ENCODE measurements at regions not wholly inside any gene's neighbourhood (a gene's known extent, or its start where the extent isn't known, plus 50 kb on each side); places are given as distances from the start of the nearest gene placed in this dataset.
A peak's percentile ranks its signal among the peaks of the same experiment; 100 is the strongest.

DNA sequence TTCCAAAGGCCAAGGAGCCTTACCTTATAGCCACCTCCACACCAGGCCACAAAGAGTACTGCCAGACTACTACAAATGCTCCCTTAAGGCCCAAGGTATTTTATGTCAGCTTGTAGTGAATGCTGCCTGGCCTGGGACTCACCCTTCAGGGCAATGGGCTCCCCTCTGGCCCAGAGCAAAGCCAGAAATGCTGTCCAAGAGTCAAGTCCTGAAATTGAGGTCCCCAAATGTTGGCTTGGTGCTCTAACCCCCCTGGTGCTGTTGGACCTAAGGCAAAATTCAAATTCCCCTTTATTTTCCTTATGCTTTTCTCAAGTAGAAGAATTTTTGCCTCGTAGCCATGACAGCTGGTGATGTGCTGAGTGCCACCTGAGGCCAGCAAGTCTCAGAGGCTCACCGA is 1354.3 kb upstream of the DIAPH2 start:
- Histone ChIP-seq H3K27ac (ENCODE audit: low read length) (no peak overlapping the region), H3K9ac (ENCODE audit: low read length) (no peak overlapping the region), H3K79me2 (ENCODE audit: low read length) (no peaks in the 10 kb centered on the region), H2AFZ (ENCODE audit: low read length) (no peak overlapping the region), H3K4me3 (ENCODE audit: low read length) (no peak overlapping the region), H3K9me2 (replicated peaks; ENCODE audit: low read length) (no peaks in the 10 kb centered on the region), H3F3A (ENCODE audit: low read length, unreplicated experiment) (no peaks in the 10 kb centered on the region), H3K9me3 (ENCODE audit: low read length) (no peaks in the 10 kb centered on the region), H4K20me1 (ENCODE audit: low read length) (no peaks in the 10 kb centered on the region), H3K4me1 (ENCODE audit: insufficient read depth, low read length) (no peaks in the 10 kb centered on the region), H3K27me3 (ENCODE audit: low read length) (no peaks in the 10 kb centered on the region), H3K36me3 (ENCODE audit: low read depth, low read length) (no peaks in the 10 kb centered on the region), H3K4me2 (ENCODE audit: low read length) (no peak overlapping the region)
- DNase-seq (no peak), ATAC-seq (no peak)
- ChIA-PET CTCF (no interaction called here), POLR2A (ENCODE audit: unreplicated experiment) (no interaction called here)
- intact Hi-C loops (cut with micrococcal nuclease): no loop called here
- BruUV-seq (replicated peaks): no TSS peak
- TF ChIP-seq, protein P1, sequence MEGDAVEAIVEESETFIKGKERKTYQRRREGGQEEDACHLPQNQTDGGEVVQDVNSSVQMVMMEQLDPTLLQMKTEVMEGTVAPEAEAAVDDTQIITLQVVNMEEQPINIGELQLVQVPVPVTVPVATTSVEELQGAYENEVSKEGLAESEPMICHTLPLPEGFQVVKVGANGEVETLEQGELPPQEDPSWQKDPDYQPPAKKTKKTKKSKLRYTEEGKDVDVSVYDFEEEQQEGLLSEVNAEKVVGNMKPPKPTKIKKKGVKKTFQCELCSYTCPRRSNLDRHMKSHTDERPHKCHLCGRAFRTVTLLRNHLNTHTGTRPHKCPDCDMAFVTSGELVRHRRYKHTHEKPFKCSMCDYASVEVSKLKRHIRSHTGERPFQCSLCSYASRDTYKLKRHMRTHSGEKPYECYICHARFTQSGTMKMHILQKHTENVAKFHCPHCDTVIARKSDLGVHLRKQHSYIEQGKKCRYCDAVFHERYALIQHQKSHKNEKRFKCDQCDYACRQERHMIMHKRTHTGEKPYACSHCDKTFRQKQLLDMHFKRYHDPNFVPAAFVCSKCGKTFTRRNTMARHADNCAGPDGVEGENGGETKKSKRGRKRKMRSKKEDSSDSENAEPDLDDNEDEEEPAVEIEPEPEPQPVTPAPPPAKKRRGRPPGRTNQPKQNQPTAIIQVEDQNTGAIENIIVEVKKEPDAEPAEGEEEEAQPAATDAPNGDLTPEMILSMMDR (conservative IDR thresholded peaks at IDR 0.05; ENCODE audit: low read depth, low read length): no peak
- TF ChIP-seq EZH2 (IDR thresholded peaks at IDR 0.05; ENCODE audit: low read length, unreplicated experiment) (no peak), EZH2phosphoT487 (IDR thresholded peaks at IDR 0.05; ENCODE audit: borderline replicate concordance, low read length) (no peak)

DNA sequence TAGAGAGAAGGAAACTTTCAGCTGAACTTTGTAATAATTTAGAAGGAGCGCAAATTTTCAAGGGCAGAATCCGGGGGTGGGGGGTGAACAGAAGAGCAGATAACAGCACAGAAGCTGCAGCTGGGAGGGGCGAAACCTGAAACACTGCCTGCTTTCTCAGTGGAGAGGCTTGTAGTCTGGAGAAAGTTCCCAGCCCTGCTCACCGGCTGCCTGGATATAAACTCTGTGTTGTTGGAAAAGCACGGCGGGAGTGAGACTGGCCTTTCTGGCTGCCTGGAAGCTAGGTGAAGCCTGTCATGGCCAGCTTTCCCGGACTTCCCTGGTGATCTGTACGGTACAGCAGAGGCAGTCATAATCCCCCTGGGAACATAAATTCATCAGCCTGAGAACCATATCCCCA is 1352.1 kb upstream of the DIAPH2 start:
- POLR2A ChIA-PET (ENCODE audit: unreplicated experiment): no interaction called here
- H3K4me3 ChIP-seq (ENCODE audit: low read length): no peak overlapping the region
- H3K27me3 ChIP-seq (ENCODE audit: low read length): no peaks in the 10 kb centered on the region
- TF ChIP-seq EZH2phosphoT487 (IDR thresholded peaks at IDR 0.05; ENCODE audit: borderline replicate concordance, low read length) (no peak), EZH2 (IDR thresholded peaks at IDR 0.05; ENCODE audit: low read length, unreplicated experiment) (no peak)
- TF ChIP-seq, protein P1 (conservative IDR thresholded peaks at IDR 0.05; ENCODE audit: low read depth, low read length): no peak
- no peak overlapping the region for H3K9ac ChIP-seq (ENCODE audit: low read length)
- BruUV-seq (replicated peaks): no TSS peak
- no peaks in the 10 kb centered on the region for H3K9me3 ChIP-seq (ENCODE audit: low read length)
- ATAC-seq: no peak
- intact Hi-C loops (cut with micrococcal nuclease): no loop called here
- H3F3A ChIP-seq (ENCODE audit: low read length, unreplicated experiment): no peaks in the 10 kb centered on the region
- no peaks in the 10 kb centered on the region for H4K20me1 ChIP-seq (ENCODE audit: low read length)
- no peaks in the 10 kb centered on the region for H3K9me2 ChIP-seq (replicated peaks; ENCODE audit: low read length)
- H3K4me2 ChIP-seq (ENCODE audit: low read length): no peak overlapping the region
- H3K27ac ChIP-seq (ENCODE audit: low read length): no peak overlapping the region
- H3K36me3 ChIP-seq (ENCODE audit: low read depth, low read length): no peaks in the 10 kb centered on the region
- H2AFZ ChIP-seq (ENCODE audit: low read length): no peak overlapping the region
- DNase-seq: no peak
- no peaks in the 10 kb centered on the region for H3K4me1 ChIP-seq (ENCODE audit: insufficient read depth, low read length)
- no peaks in the 10 kb centered on the region for H3K79me2 ChIP-seq (ENCODE audit: low read length)
- CTCF ChIA-PET: no interaction called here

DNA sequence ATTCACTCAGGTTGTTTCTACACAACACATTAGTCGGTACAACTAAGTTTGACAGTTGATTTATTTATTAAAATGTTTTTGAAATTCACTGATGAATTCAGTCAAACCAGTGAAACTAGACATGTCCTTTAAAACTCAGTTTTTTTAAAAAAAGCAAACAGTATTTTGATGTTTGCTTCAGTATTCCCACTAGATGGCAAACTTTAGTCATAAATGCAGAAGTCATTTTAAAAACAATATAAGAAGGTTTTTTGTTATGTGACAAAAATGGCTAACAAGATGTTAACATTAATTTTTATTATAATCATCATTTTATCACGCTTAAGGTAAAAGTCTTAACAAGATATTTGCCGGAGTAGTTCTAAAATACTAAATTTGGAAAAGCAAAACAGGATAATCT is 1337.8 kb upstream of the DIAPH2 start:
- Histone ChIP-seq H3K9me3 (ENCODE audit: low read length) (no peaks in the 10 kb centered on the region), H3K4me3 (ENCODE audit: low read length) (no peak overlapping the region), H3K9me2 (replicated peaks; ENCODE audit: low read length) (no peaks in the 10 kb centered on the region), H3K79me2 (ENCODE audit: low read length) (no peaks in the 10 kb centered on the region), H2AFZ (ENCODE audit: low read length) (no peak overlapping the region), H3K27ac (ENCODE audit: low read length) (no peak overlapping the region), H3K36me3 (ENCODE audit: low read depth, low read length) (no peaks in the 10 kb centered on the region), H3K27me3 (ENCODE audit: low read length) (no peaks in the 10 kb centered on the region), H4K20me1 (ENCODE audit: low read length) (no peaks in the 10 kb centered on the region), H3F3A (ENCODE audit: low read length, unreplicated experiment) (no peaks in the 10 kb centered on the region), H3K9ac (ENCODE audit: low read length) (no peak overlapping the region), H3K4me1 (ENCODE audit: insufficient read depth, low read length) (no peaks in the 10 kb centered on the region), H3K4me2 (ENCODE audit: low read length) (no peak overlapping the region)
- POLR2A ChIA-PET (ENCODE audit: unreplicated experiment): no interaction called here
- CTCF ChIA-PET: no interaction called here
- no peak for TF ChIP-seq EZH2 (IDR thresholded peaks at IDR 0.05; ENCODE audit: low read length, unreplicated experiment)
- TF ChIP-seq, protein P1 (conservative IDR thresholded peaks at IDR 0.05; ENCODE audit: low read depth, low read length): peak; percentile 56
- BruUV-seq (replicated peaks): no TSS peak
- peak; percentile 17 for DNase-seq
- no peak for ATAC-seq
- intact Hi-C loops (cut with micrococcal nuclease): loop anchor here (5.0 to 10.0 kb wide), 3 partner anchors 358 to 835 kb away; no protein-coding TSS in a partner anchor
